HCT116 (cell line): ENCODE measurements at regions not wholly inside any gene's neighbourhood (a gene's known extent, or its start where the extent isn't known, plus 50 kb on each side); places are given as distances from the start of the nearest gene placed in this dataset.

Source experiments
- CEBPB ChIP-seq: IDR thresholded peaks from 2 replicates; pipeline ENCODE4 v1.6.1; 2012; ENCODE audit warnings: low read depth
- EGR1 ChIP-seq: IDR thresholded peaks from 2 replicates; pipeline ENCODE4 v1.6.1; 2012; ENCODE audit warnings: low read depth
- EZH2 ChIP-seq: fragments of 200-600 bp; sonication (generic); IDR thresholded peaks from 2 replicates; pipeline ENCODE4 v1.6.1; 2017; ENCODE audit warnings: antibody characterized with exemption, mixed run types
- EZH2phosphoT487 ChIP-seq: fragments of 200-600 bp; IDR thresholded peaks from 2 replicates; pipeline ENCODE4 v1.6.1; 2018; ENCODE audit warnings: antibody characterized with exemption, borderline replicate concordance
- FOSL1 ChIP-seq: IDR thresholded peaks from 2 replicates; pipeline ENCODE4 v1.6.1; 2012; ENCODE audit warnings: low read depth
- POLR2A ChIP-seq: IDR thresholded peaks from 2 replicates; pipeline ENCODE4 v1.7.0; 2011; ENCODE audit warnings: borderline replicate concordance; ENCODE audit not compliant: insufficient read depth, insufficient read length; ENCODE audit errors: extremely low read depth
- POLR2AphosphoS5 ChIP-seq: IDR thresholded peaks from 2 replicates; pipeline ENCODE4 v1.6.1; 2011; ENCODE audit warnings: mild to moderate bottlenecking, low read depth, low read length, moderate library complexity
- SIN3A ChIP-seq: IDR thresholded peaks from 2 replicates; pipeline ENCODE4 v1.6.1; 2012; ENCODE audit warnings: low read depth
- TCF7L2 ChIP-seq: IDR thresholded peaks from 2 replicates; pipeline ENCODE4 v1.7.0; 2011; ENCODE audit warnings: borderline replicate concordance, inconsistent platforms; ENCODE audit not compliant: insufficient read depth, insufficient read length; ENCODE audit errors: extremely low read depth
- YY1 ChIP-seq: IDR thresholded peaks from 2 replicates; pipeline ENCODE4 v1.6.1; 2011; ENCODE audit warnings: low read length, low read depth, moderate library complexity, mild to moderate bottlenecking; ENCODE audit not compliant: insufficient replicate concordance; ENCODE audit errors: extremely low read depth
- TF ChIP-seq, protein P1 (sequence below), 3 experiments: fragments of 200-600 bp in 1 of 3; sonication (generic) in 1 of 3; IDR thresholded peaks in 2 of 3; conservative IDR thresholded peaks in 1 of 3; 2 replicates each; pipeline ENCODE4 v1.5.1; 2012 to 2017; ENCODE audit warnings: low read depth in 2 of 3, low read length in 2 of 3, antibody characterized with exemption in 1 of 3, borderline replicate concordance in 1 of 3, control low read depth in 1 of 3, mild to moderate bottlenecking in 1 of 3, mixed read lengths in 1 of 3, mixed run types in 1 of 3, moderate library complexity in 1 of 3; ENCODE audit not compliant: insufficient read depth in 1 of 3
- TF ChIP-seq, protein P2 (sequence below): IDR thresholded peaks from 2 replicates; pipeline ENCODE4 v1.6.1; 2012

DNA sequence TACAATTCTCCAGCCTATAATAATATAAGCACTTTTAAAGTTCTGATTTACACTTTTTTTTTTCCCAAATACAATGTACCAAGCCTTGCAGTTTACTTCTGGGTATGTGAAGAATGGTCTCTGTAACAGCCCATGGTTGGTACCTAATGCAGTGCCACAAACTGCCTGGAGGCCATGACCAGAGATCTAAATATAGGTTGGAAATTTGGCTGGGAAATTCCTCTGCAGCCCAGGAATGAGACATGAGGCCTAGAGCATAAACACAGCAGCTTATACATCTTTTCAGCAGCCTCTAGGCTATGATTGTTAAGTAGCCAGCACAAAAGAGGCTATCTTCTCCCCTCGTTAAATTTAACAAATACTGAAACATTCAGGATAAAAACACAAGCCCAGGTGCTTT lies 432.0 kb upstream of the FAM98A start:
- TF ChIP-seq, protein P1, sequence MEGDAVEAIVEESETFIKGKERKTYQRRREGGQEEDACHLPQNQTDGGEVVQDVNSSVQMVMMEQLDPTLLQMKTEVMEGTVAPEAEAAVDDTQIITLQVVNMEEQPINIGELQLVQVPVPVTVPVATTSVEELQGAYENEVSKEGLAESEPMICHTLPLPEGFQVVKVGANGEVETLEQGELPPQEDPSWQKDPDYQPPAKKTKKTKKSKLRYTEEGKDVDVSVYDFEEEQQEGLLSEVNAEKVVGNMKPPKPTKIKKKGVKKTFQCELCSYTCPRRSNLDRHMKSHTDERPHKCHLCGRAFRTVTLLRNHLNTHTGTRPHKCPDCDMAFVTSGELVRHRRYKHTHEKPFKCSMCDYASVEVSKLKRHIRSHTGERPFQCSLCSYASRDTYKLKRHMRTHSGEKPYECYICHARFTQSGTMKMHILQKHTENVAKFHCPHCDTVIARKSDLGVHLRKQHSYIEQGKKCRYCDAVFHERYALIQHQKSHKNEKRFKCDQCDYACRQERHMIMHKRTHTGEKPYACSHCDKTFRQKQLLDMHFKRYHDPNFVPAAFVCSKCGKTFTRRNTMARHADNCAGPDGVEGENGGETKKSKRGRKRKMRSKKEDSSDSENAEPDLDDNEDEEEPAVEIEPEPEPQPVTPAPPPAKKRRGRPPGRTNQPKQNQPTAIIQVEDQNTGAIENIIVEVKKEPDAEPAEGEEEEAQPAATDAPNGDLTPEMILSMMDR (IDR thresholded peaks at IDR 0.05 in 2 of 3, conservative IDR thresholded peaks at IDR 0.05 in 1 of 3; ENCODE audit: borderline replicate concordance in 1 of 3, insufficient read depth in 1 of 3, low read depth in 2 of 3, low read length in 2 of 3) = no peak
- no peak for TF ChIP-seq EZH2phosphoT487
- TF ChIP-seq POLR2AphosphoS5 = no peak
- TF ChIP-seq YY1 = no peak
- TF ChIP-seq EZH2 = no peak
- no peak for TF ChIP-seq EGR1
- no peak for TF ChIP-seq SIN3A
- no peak for TF ChIP-seq CEBPB
- TF ChIP-seq TCF7L2 = no peak
- no peak for TF ChIP-seq FOSL1
- TF ChIP-seq, protein P2, sequence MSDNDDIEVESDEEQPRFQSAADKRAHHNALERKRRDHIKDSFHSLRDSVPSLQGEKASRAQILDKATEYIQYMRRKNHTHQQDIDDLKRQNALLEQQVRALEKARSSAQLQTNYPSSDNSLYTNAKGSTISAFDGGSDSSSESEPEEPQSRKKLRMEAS = no peak
- no peak for TF ChIP-seq POLR2A
